GM19328 (cell line): ENCODE measurements at regions not wholly inside any gene's neighbourhood (a gene's known extent, or its start where the extent isn't known, plus 50 kb on each side); places are given as distances from the start of the nearest gene placed in this dataset.
"Not testable (repeated sequence)": the region's sequence is repeated elsewhere in the genome, so short reads cannot be mapped to it uniquely, and the experiment has no call there.

ENCODE experiments used
- ATAC-seq: cut with Tn5 transposase; IDR thresholded peaks from one replicate; pipeline ENCODE4 v1.9.1; 2021; ENCODE audit warnings: mild to moderate bottlenecking, moderate library complexity; ENCODE audit not compliant: unreplicated experiment

- no peak for ATAC-seq
Measured at GRCh38 chr7:152947686-152948085, 188.1 kb downstream of the ACTR3B start.

DNA sequence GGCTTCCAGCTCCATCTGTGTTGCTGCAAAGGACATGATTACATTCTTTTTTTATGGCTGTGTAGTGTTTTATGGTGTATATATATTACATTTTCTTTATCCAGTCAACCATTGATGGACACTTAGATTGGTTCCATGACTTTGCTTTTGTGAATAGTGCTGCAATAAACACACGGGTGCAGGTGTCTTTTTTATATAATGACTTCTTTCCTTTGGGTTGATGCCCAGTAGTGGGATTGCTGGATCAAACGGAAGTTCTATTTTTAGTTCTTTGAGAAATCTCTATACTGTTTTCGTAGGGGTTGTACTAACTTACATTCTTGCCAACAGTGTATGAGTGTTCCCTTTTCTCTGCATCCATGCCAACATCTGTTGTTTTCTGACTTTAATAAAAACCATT is 189.7 kb downstream of the ACTR3B start:
- no peak for ATAC-seq

GRCh38 chr7:152949790-152950189 is 190.2 kb downstream of the ACTR3B start:
- no peak for ATAC-seq

GRCh38 chr7:152956006-152956405 is 196.5 kb downstream of the ACTR3B start:
- no peak for ATAC-seq

- ATAC-seq = no peak
Measured at GRCh38 chr7:152959610-152960009, 200.1 kb downstream of the ACTR3B start.

DNA sequence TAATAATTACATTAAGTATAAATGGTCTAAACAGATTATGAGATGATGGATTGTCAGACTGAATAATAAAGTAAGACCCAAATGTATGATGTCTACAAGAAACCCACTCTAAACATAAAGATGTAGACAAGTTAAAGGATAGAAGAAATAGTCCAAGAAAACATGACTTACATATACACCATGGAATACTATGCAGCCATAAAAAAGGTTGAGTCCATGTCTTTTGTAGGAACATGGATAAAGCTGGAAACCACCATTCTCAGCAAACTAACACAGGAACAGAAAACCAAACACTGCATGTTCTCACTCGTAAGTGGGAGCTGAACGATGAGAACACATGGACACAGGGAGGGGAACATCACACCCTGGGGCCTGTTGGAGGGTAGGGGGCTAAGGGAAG is 202.2 kb downstream of the ACTR3B start:
- not testable (repeated sequence) for ATAC-seq

DNA sequence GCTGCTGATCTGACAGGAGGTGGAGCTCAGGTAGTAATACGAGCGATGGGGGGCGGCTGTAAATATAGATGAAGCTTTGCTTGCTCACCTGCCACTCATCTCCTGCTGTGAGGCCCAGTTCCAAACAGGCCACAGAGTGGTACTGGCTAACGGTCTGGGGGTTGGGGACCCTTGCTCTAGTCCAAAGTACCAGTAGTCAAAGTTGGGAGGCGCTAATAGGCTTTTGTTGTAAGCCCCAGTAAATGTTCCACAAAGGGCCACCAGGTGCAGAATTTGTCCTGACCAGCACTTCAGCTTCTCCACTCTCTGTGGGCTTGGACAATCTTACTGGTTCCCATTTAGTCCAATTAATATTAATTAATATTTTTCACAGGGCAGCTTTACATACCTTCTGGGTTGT is 206.6 kb downstream of the ACTR3B start:
- ATAC-seq = no peak

DNA sequence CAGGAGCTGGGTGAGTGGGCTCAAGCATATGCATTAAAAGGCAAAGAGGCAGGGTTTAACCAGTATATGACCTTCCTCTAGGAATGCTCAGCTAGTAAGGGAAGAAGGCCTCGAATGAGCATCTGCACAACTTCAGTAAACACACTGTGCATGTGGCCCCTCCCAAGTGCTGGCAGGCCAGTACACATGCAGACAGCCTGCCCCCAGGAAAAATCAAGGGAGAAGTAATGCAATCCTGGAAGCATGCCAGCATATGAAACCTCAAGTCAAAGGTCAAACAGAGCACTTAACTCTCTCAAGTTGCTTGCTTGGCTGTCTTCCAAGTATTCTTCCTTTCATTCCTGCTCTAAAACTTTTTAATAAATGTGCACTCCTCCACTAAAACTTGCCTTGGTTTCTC is 208.4 kb downstream of the ACTR3B start:
- ATAC-seq = no peak

GRCh38 chr7:152968514-152968913 is 209.0 kb downstream of the ACTR3B start:
- ATAC-seq = no peak

- ATAC-seq = no peak
Measured at GRCh38 chr7:152969335-152969734, 209.8 kb downstream of the ACTR3B start.

DNA sequence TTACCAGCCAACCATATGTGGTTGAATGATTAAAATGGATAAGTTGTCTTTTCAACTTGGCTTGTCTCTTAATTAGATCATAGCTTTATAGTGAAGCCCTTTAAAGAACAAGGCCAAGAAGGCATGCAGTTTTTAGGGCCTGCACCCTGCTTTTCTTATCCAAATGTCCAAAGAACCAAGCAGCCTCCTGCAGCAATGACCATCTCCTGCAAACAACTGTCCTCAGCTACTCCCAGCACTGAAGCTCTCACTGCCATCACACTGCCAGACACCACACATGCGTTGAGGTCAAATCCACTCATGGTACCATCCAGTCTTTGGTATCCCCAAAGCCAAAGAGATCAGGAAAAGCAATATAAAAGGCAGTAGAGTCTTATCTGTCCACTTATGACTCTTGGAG is 210.3 kb downstream of the ACTR3B start:
- ATAC-seq = no peak

DNA sequence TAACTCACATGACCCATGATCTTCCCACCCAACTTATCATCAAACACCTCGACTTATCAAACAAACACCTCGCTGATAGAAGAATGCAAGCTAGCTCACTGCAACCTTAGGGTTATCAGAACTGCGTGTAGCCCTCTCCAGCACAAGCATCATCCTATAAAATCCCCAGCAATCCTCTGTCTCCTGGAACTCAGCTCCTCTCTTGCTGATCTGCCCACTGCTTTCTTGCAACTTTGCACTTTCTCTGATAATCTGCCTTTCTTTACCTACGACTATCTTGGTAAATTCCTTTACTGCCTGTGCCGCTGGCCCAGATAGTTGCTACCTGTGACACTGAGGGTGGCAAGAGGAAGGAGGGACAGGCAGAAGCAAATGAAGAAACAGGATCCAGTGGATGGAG is 210.9 kb downstream of the ACTR3B start:
- no peak for ATAC-seq

DNA sequence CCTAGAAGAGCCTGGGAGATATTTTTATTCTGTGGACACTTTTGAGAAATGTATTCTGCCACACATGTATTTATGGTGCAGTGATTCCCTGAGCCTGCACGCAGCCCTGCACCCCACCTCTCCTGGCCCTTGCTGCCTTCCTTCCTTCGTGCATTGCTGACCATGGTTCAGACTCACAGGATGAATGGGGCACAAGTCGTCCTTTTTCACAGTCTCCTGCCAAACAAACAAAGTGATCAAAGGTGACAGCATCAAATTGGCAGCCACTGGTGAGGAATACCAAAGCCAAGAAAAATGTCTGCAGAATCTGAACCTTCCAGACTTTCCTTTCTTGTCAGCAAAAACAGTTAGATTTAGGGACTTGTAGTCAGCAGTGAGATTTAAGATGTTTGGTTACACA is 215.0 kb downstream of the ACTR3B start:
- no peak for ATAC-seq

DNA sequence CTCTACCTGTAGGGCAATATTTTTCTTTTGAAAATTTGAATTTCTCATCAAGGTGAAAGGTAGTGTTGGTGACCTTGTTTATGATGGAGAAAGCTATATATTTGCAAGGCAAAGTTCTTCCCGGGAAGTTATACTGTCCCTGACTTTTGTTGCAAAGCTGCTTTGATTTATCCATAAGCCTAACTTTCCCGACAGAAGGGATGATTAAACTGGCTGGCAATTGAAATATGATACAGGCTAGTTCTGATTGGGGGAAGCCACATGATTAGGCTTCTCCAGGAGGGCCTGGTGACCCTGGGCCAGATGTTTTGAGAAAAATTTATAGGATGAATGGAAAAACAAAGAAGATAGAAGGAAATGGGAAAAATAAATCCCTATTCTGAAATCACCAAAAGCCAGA is 215.5 kb downstream of the ACTR3B start:
- no peak for ATAC-seq

DNA sequence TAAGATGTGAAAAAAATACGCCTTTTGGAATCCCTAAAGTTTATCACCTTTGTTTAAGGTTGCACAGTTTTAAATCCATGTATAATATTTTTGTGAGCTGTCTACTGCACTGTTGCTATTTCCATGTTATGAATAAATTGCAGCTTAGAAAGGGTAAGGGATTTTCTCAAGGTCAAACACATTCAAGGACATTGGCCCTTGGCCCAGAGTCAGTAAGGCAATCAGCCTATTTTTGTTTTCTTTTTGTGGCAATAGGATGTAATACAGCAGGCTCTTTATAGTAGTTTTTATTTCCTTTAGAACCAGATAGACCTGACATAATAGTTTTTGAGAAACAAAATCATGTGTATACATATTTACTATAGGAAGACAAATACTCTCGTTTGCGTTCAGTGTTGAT is 219.8 kb downstream of the ACTR3B start:
- ATAC-seq = no peak

- no peak for ATAC-seq
Measured at GRCh38 chr7:152984421-152984820, 224.9 kb downstream of the ACTR3B start.

- no peak for ATAC-seq
Measured at GRCh38 chr7:152986376-152986775, 226.8 kb downstream of the ACTR3B start.

GRCh38 chr7:152987656-152988055 is 228.1 kb downstream of the ACTR3B start:
- no peak for ATAC-seq

DNA sequence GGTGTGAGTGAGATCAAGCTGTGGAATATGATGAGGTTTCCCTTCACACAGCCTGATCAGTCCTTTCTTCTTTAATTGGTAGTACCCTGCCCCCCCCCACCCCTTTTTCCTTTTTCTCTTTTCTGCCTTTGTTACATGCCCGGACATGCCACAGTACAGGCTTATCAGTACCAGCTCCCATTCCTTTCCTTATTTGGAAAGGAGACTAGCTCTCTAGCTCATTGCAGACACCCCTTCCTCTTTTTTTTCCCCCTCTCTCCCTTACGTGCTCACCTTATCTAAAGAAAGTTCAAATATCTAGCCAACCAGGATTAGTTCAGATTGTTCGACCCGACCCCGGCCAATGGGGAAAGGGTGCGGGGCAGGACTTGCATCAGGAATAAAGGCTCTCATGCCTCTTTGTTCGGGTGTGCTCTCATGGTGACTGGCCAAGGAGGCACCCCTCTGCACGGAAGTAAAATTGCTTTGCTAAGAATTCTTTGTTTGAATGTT is 230.4 kb downstream of the ACTR3B start:
- no peak for ATAC-seq

- no peak for ATAC-seq
Measured at GRCh38 chr7:152998420-152998819, 238.9 kb downstream of the ACTR3B start.

GRCh38 chr7:153002115-153002514 is 242.6 kb downstream of the ACTR3B start:
- ATAC-seq = no peak

- no peak for ATAC-seq
Measured at GRCh38 chr7:153002572-153002971, 243.0 kb downstream of the ACTR3B start.

GRCh38 chr7:153004341-153004740 is 244.8 kb downstream of the ACTR3B start:
- no peak for ATAC-seq
